ENCODE measurements at regions not wholly inside any gene's neighbourhood (a gene's known extent, or its start where the extent isn't known, plus 50 kb on each side); places are given as distances from the start of the nearest gene placed in this dataset.

GRCh38 chr3:101966226-101966625 is 116.9 kb downstream of the NFKBIZ start:
- TF ChIP-seq, protein P1, sequence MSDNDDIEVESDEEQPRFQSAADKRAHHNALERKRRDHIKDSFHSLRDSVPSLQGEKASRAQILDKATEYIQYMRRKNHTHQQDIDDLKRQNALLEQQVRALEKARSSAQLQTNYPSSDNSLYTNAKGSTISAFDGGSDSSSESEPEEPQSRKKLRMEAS (IDR thresholded peaks at IDR 0.05; ENCODE audit: insufficient read depth, insufficient read length) = no peak
- TF ChIP-seq CTCF (IDR thresholded peaks at IDR 0.05; ENCODE audit: extremely low read depth in 1 of 2, insufficient read depth in 1 of 2, low read depth in 1 of 2, low read length in 2 of 2) (no peak), FOS (IDR thresholded peaks at IDR 0.05; ENCODE audit: borderline replicate concordance, insufficient read depth, low read length) (no peak), EZH2 (IDR thresholded peaks at IDR 0.05; ENCODE audit: borderline replicate concordance, low read depth, low read length, severe bottlenecking) (no peak), POLR2A (IDR thresholded peaks at IDR 0.05; ENCODE audit: low read depth, low read length) (no peak), JUN (IDR thresholded peaks at IDR 0.05; ENCODE audit: borderline replicate concordance, insufficient read depth, insufficient read length, low read depth) (no peak), MYC (IDR thresholded peaks at IDR 0.05; ENCODE audit: low read depth, low read length) (no peak), GATA2 (IDR thresholded peaks at IDR 0.05; ENCODE audit: insufficient read depth, insufficient read length, low read depth, low read length) (no peak), POLR2AphosphoS5 (IDR thresholded peaks at IDR 0.05; ENCODE audit: insufficient read depth, low read depth, low read length) (no peak)
- no peak overlapping the region for H2AFZ ChIP-seq (ENCODE audit: low read depth, low read length)
- H3K9me1 ChIP-seq (replicated peaks; ENCODE audit: control insufficient read depth, extremely low read depth, insufficient read depth, low read length) = no peaks in the 10 kb centered on the region
- no peaks in the 10 kb centered on the region for H4K20me1 ChIP-seq (replicated peaks; ENCODE audit: control insufficient read depth, extremely low read depth, insufficient read depth, low read length)
- H3K9me3 ChIP-seq (replicated peaks; ENCODE audit: control insufficient read depth, insufficient read depth, low read length) = no peaks in the 10 kb centered on the region
- intact Hi-C loops (cut with micrococcal nuclease) (no loop called here), dilution Hi-C loops (cut with MboI; ENCODE audit: extremely low pct_ligation_motif_present, low sequenced_read_pairs) (no loop called here)
- no peak for FAIRE-seq
- no TSS peak for BruUV-seq (replicated peaks)
- H3K27ac ChIP-seq (ENCODE audit: insufficient read depth, low read depth, low read length) = no peak overlapping the region
- CTCF ChIA-PET = no interaction called here
- no peaks in the 10 kb centered on the region for H3K36me3 ChIP-seq (ENCODE audit: control insufficient read depth in 2 of 2, extremely low read depth in 1 of 2, insufficient read depth in 2 of 2, low read length in 2 of 2)
- DNase-seq (ENCODE audit: low read depth, low spot score) = no peak
- H3K27me3 ChIP-seq (ENCODE audit: control insufficient read depth in 2 of 2, insufficient read depth in 2 of 2, low read length in 2 of 2) = no peaks in the 10 kb centered on the region
- no peak overlapping the region for H3K4me3 ChIP-seq (replicated peaks in 1 of 3; ENCODE audit: insufficient read depth in 1 of 3, low read depth in 1 of 3, low read length in 3 of 3)
- H3K4me1 ChIP-seq (ENCODE audit: control insufficient read depth, extremely low read depth, insufficient read depth, low read length) = no peaks in the 10 kb centered on the region
- POLR2A ChIA-PET = no interaction called here
- H3K79me2 ChIP-seq (ENCODE audit: control insufficient read depth, insufficient read depth, low read length) = no peaks in the 10 kb centered on the region
- no peak overlapping the region for H3K9ac ChIP-seq (replicated peaks; ENCODE audit: extremely low read depth, insufficient read depth, low read length)
- H3K4me2 ChIP-seq (ENCODE audit: insufficient read depth, low read length) = no peak overlapping the region
